SU-DHL-6 (cell line): ENCODE measurements at regions not wholly inside any gene's neighbourhood (a gene's known extent, or its start where the extent isn't known, plus 50 kb on each side); places are given as distances from the start of the nearest gene placed in this dataset.

Experiments
- CTCF ChIP-seq: fragments of 200-600 bp; sonication (generic); IDR thresholded peaks from one replicate; pipeline ENCODE4 v1.5.1; 2017; ENCODE audit warnings: antibody characterized with exemption, mild to moderate bottlenecking, low read length, moderate library complexity; ENCODE audit not compliant: insufficient read depth, poor library complexity, severe bottlenecking
- EZH2phosphoT487 ChIP-seq: fragments of 200-600 bp; sonication (generic), shearing (Covaris generic); conservative IDR thresholded peaks from 2 replicates; pipeline ENCODE4 v1.6.1; 2018; ENCODE audit warnings: mild to moderate bottlenecking, antibody characterized with exemption, low read length, moderate library complexity, mixed read lengths

GRCh38 chr18:34576622-34577021 is 133.5 kb upstream of the DTNA start:
- TF ChIP-seq CTCF: no peak
- TF ChIP-seq EZH2phosphoT487: no peak
